ENCODE measurements at regions not wholly inside any gene's neighbourhood (a gene's known extent, or its start where the extent isn't known, plus 50 kb on each side); places are given as distances from the start of the nearest gene placed in this dataset.

GRCh38 chr5:17087035-17087434 is 130.4 kb upstream of the BASP1 start:
- no peaks in the 10 kb centered on the region for H4K20me1 ChIP-seq (replicated peaks; ENCODE audit: control insufficient read depth, insufficient read depth, low read length)
- H3K9me1 ChIP-seq (ENCODE audit: control insufficient read depth, insufficient read depth, low read length), result no peaks in the 10 kb centered on the region
- H2AFZ ChIP-seq (ENCODE audit: low read depth, low read length), result no peak overlapping the region
- ChIA-PET CTCF (ENCODE audit: low intra/inter-chr PET ratio) (no interaction called here), POLR2A (interaction anchor here (0.6 kb wide), 1 partner anchor 25 kb away, joined by 3 read pairs; no protein-coding TSS in a partner anchor)
- no peak overlapping the region for H3K9ac ChIP-seq (ENCODE audit: insufficient read depth in 1 of 2, low read depth in 2 of 2, low read length in 2 of 2)
- no peaks in the 10 kb centered on the region for H3K36me3 ChIP-seq (ENCODE audit: control insufficient read depth, insufficient read depth, low read length)
- H3K4me3 ChIP-seq, result no peak overlapping the region
- peaks cover 5 to 12% of the 10 kb centered on the region in 2 experiments; a peak in 3 of 5 replicates for H3K27me3 ChIP-seq (ENCODE audit: control insufficient read depth in 2 of 2, insufficient read depth in 2 of 2, low read length in 2 of 2)
- FAIRE-seq (no peak), ATAC-seq (no peak; the same call in 2 of the 3 replicates), DNase-seq (ENCODE audit: extremely low read depth in 1 of 4, low spot score in 3 of 4) (no peak)
- H3K27ac ChIP-seq (ENCODE audit: extremely low read depth, low read depth, low read length), result no peak overlapping the region
- no peaks in the 10 kb centered on the region for H3K9me3 ChIP-seq (replicated peaks; ENCODE audit: control insufficient read depth, insufficient read depth, low read depth, low read length)
- intact Hi-C loops (cut with micrococcal nuclease) (no loop called here), in situ Hi-C loops (cut with MboI) (no loop called here)
- no peaks in the 10 kb centered on the region for H3K4me1 ChIP-seq (replicated peaks in 1 of 2; ENCODE audit: control insufficient read depth in 2 of 2, insufficient read depth in 2 of 2, low read length in 2 of 2)
- no peaks in the 10 kb centered on the region for H3K79me2 ChIP-seq (ENCODE audit: control insufficient read depth, insufficient read depth, low read length)
- no TSS peak for BruUV-seq (replicated peaks)
- TF ChIP-seq CBX5 (IDR thresholded peaks at IDR 0.05; ENCODE audit: borderline replicate concordance, low read depth), result no peak
- TF ChIP-seq HNRNPH1 (optimal IDR thresholded peaks at IDR 0.05; ENCODE audit: low read depth, low read length), result no peak
- no peak for TF ChIP-seq ZNF146 (CRISPR knock-in tag; IDR thresholded peaks at IDR 0.05; ENCODE audit: unreplicated experiment)
- no peak for TF ChIP-seq CEBPB (tag; IDR thresholded peaks at IDR 0.05)
- no peak for TF ChIP-seq SOX6 (IDR thresholded peaks at IDR 0.05)
- TF ChIP-seq ZNF586 (CRISPR knock-in tag; conservative IDR thresholded peaks at IDR 0.05), result no peak
- no peak for TF ChIP-seq THAP7 (CRISPR knock-in tag; IDR thresholded peaks at IDR 0.05)
- TF ChIP-seq, protein P1, sequence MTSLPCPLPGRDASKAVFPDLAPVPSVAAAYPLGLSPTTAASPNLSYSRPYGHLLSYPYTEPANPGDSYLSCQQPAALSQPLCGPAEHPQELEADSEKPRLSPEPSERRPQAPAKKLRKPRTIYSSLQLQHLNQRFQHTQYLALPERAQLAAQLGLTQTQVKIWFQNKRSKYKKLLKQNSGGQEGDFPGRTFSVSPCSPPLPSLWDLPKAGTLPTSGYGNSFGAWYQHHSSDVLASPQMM (CRISPR knock-in tag; IDR thresholded peaks at IDR 0.05), result no peak
- TF ChIP-seq, protein P2, sequence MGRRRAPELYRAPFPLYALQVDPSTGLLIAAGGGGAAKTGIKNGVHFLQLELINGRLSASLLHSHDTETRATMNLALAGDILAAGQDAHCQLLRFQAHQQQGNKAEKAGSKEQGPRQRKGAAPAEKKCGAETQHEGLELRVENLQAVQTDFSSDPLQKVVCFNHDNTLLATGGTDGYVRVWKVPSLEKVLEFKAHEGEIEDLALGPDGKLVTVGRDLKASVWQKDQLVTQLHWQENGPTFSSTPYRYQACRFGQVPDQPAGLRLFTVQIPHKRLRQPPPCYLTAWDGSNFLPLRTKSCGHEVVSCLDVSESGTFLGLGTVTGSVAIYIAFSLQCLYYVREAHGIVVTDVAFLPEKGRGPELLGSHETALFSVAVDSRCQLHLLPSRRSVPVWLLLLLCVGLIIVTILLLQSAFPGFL (CRISPR knock-in tag; IDR thresholded peaks at IDR 0.05), result no peak
- no peak for TF ChIP-seq SREBF1 (IDR thresholded peaks at IDR 0.05; ENCODE audit: borderline replicate concordance, low read depth, low read length)
- TF ChIP-seq, protein P3, sequence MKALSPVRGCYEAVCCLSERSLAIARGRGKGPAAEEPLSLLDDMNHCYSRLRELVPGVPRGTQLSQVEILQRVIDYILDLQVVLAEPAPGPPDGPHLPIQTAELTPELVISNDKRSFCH (CRISPR knock-in tag; IDR thresholded peaks at IDR 0.05), result no peak
- TF ChIP-seq, protein P3 (tag; IDR thresholded peaks at IDR 0.05), result no peak
- no peak for TF ChIP-seq ZNF282 (CRISPR knock-in tag; IDR thresholded peaks at IDR 0.05)
- no peak for TF ChIP-seq HDAC3 (IDR thresholded peaks at IDR 0.05; ENCODE audit: borderline replicate concordance, partially characterized antibody)
- no peak for TF ChIP-seq U2AF2 (optimal IDR thresholded peaks at IDR 0.05; ENCODE audit: low read depth, low read length)
- no peak overlapping the region for H3K4me2 ChIP-seq (ENCODE audit: insufficient read depth, low read length)
- WGBS (ENCODE audit: insufficient coverage, low coverage, missing lambda C conversion rate), result 9% methylated on average over 8 of the region's 8 CpGs
